SW480 (cell line): ENCODE measurements at regions not wholly inside any gene's neighbourhood (a gene's known extent, or its start where the extent isn't known, plus 50 kb on each side); places are given as distances from the start of the nearest gene placed in this dataset.
"Not testable (repeated sequence)": the region's sequence is repeated elsewhere in the genome, so short reads cannot be mapped to it uniquely, and the experiment has no call there.

Experiments used
- DNase-seq: peaks from one replicate; pipeline ENCODE4 v3.0.0-alpha.2; 2016; ENCODE audit warnings: low spot score

DNA sequence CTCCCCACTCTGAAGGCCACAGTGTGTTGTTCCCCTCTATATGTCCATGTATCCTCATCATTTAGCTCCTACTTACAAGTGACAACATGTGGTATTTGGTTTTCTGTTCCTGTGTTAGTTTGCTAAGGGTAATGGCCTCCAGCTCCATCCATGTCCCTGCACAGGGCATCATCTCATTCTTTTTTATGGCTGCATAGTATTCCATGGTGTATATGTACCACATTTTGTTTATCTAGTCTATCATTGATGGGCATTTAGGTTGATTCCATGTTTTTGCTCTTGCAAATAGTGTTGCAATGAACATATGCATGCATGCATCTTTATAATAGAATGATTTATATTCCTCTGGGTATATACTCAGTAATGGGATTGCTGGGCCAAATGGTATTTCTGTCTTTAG lies 135.8 kb upstream of the ELL2 start:
- not testable (repeated sequence) for DNase-seq

DNA sequence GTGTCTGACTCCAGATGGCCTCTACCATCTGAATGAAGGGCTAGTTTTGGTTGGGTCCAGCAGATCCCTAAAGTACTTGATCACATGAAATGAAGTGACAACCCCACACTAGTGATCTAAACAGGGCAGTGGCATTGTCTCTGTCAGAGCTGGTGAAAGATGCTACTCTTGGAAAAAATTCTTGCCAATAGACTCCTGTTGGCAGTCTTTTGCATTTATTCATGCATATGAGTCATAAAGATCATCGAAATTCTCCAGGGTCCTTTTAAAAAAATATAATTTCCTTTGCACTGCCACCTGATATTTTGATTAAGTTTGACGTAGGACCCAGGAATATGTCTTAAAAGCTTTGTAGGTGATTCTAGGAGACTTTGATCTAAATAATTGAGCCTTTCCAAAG lies 135.1 kb upstream of the ELL2 start:
- DNase-seq = no peak

DNA sequence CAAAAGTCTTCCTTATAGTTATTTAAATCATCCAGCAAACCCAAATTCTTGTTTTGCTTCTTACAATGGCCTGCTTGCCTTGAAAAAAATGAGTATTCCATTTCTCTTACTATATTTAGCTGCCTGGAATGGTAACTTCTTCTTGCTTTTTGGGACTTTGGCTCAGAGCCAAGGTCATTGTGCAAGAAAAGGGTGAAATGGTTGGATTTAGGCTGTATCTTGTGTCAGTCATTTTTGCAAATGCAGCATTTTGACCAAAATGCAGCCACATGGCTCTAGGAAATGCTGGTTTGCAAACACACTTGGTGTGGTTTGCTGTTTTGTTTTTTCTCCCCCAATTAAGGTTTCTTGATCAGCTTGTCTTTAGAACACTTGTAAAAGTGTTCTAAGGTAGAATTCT lies 133.3 kb upstream of the ELL2 start:
- DNase-seq = no peak

DNA sequence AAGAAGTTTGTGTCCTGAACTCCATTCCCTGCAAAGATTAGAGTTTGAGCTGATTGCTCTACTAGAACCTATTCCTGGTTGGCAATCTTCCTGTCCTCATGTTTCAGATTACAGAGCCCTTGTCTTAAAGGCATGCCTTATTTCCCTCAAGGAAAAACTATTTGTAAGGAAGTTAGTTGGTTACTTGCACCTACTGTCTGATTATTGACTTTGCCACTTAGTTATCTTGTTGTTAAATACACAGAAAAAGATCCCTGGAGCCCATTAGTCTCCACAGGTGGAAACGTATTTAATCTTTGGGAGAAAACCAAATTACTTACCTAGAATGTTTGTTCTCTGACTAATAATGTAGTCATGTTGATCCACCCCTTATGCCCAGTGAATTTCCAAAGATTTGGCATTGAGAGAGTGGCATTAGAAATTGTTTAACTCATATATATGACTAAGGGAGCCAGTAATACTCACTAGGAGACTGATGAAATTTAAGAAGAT lies 132.3 kb upstream of the ELL2 start:
- peak; percentile 16 for DNase-seq

DNA sequence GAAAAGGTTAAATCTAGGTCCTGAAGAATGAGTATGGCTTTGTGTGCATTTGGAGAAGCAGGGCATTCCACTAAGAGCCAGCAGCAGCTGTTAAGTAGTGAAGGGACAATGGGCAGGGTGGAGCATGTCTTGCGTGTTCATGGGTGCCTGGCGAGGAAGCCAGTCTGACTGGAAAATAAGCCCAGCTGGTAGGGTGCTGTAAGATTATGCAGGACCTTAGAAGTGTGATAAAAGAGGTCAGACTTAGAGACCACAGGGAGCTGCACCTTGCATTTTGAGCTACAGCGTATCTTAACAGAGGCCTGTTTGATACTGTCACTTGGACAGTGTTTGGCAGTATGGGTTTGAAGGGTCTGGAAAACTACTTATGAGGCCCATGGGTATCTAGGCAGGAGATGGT lies 131.7 kb upstream of the ELL2 start:
- no peak for DNase-seq

DNA sequence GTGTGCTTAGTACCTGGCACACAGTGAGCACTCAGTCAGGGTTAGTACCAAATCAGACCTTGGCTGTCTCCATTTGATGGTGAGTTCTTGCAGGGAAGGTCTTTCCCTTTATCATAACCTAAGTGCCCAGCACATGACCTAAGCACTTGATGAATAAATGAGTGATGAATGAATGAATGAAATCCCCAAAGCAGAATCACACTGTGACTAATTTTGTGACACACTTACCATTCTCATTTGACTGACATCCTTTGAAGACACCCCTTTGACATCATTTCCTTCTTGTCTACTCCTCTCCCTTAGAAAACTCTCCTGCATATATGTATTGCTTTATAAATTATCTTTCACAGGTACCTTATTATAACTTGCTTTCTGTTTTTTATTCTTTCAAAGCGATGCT lies 130.2 kb upstream of the ELL2 start:
- no peak for DNase-seq

DNA sequence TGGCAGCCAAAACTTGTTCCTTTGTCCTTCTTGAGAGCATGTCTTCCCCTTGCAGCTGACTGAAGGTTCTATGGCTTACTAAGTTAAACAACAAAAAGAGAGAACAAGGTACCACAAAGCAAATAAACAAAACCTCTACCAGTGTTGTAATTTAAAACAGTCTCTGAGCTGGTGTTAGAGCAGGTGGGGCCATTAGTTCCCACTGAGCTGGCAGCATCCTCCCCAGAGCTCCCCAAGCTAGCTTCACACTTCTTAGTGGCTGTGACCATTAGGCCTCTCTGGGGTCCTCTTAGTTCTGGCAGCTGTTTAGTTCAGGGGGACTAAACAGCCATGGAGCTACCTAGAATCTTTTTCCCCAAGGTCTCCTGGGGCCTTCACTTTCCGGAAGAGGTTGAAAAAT lies 128.6 kb upstream of the ELL2 start:
- DNase-seq = no peak

DNA sequence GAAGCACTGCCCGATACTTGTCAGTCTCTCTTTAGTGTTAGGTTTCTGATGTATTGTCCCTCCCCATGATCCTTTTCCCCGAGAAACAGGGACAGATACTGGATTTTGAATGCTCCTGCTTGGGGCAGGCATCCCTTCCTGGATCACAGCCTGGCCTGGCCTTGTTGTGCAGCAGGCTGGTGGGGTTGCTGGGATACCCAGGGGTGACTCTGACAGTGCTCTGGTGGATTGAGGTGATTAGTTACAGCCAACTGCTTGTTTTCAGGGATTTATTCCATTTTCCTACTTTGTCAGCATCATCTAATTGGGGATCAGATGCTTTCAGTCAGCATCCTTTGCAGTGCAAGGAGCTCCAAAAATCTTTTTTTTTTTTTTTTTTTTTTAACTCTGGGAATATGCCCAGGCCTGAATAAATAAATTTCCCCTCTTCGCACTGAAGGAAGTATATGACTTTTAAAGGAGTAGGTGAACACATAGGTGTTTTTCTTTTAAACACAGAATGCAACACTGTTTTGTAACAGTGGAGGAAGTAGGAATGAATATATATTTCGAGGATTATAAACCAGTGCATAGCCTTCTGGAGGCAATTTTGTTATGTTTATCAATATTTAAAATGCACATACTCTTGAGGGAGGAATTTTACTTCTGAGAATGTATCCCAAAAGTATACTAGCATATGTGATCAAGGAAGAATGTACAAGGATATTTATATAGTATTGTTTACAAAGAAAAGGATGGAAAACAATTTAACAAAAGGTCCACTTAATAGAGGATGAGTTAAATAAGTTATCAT lies 127.3 kb upstream of the ELL2 start:
- DNase-seq = no peak

DNA sequence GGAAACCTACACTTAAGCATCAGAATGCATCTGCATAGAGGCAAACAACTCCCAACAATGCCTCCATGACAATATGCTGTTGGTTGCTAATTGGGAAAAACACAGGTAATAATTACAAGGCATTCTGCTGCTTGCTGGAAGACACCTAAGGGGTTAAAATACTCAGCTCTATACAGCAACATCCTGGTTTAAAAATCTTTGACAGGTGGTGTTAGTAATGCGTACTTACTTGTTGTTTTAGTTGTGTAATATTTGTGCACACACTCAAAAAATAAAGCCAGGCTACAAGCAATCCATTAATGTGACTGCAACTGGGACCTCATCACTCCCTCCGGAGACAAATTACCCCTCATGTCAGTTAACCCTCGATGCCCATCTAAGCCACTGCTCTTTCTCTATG lies 126.3 kb upstream of the ELL2 start:
- DNase-seq = no peak

DNA sequence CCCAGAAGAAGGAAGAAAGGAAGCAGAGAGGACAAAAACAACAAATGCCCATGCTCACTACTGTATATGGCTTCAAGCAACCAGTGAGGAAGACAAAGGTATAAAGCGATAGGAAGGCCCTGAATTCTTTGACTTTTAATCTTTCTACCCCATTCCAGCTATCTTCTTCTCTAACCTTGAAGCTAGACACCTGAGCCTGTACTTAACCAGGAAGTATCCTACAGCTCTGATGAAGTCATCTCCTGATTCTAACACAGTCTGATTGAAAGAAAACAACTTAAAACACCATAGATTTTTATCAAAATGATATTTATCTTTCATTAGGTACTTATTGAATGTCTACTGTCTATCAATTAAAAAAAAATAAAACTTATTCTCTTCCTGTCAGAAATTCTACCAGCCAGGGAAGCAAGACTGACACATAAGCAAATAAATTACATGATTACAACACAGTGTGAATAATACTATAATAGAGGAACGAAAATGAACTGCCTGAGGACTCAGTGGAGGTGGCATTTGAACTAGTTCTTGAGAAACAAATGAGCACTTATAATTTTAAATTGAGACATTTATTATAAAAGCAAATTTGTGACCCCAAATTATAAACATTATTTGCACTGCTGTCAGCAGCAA lies 123.3 kb upstream of the ELL2 start:
- DNase-seq = no peak

DNA sequence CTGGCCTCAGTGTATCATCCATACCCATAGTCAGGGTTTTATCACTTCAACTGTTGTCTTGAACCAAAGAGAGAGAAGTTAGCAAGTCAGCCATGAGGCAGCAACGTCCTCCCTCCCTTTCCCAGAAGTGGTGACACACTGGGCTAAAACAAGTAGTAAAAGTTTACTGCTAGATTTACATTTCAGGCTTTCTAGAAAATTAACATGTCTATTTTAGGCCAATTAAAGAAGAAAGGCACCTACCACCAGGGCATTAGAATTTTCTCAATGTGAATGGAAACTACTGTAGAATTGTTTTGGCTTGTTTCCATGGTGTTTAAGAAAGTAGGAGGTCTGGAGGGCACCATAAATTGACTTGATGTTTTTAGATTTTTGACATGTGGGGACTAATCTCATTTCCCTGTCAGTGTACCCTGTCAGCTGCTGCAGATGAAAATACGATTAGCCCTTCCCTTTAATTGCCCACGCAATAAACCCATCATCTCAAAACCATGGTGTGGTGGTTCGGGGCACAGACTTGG lies 121.8 kb upstream of the ELL2 start:
- no peak for DNase-seq

DNA sequence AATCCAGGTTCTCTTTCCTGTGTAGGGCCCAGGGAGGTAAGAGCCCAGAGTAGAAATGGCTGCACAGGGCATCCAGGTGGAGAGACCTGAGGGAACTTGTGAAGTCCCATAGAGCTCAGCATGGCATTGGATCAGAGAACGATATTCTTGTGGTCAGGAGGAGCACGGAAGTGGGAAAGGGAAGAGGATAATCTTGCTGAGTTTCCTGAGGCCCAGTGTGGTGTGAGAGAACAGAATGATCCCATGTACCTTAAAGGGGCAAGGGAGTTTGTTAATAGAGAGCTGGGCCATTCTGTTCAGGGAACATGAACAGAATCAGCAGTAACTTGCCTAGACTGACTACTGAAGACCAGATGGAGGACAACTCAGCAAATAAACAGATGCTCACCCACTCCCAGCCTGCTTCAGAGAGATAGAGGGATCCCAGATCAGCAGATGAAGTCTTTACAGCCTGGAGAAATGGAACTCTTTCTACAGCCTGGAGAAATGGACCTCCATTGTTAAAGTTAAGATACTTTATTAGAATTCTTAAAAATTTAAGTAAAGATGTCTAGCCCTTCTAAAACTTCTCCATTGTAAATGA lies 119.7 kb upstream of the ELL2 start:
- DNase-seq = no peak

DNA sequence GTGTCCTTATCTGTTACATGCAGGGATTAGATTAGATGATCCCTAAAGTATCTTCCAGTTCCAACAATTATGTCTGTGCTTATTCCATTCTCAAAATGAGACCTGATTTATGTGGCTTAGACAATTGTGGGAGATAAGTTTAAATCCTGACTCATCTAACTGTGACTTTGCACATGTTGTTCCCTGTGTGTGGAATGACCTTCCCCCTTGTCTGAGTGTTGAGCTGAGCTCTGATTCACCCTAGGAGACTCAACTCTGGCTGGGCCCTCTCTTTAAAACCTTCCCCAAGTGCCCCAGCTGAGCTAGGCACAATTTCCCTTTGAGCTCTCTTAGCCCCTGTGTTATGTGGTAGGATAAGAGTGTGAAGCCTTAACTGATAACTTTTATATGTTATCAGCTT lies 118.9 kb upstream of the ELL2 start:
- DNase-seq = no peak

DNA sequence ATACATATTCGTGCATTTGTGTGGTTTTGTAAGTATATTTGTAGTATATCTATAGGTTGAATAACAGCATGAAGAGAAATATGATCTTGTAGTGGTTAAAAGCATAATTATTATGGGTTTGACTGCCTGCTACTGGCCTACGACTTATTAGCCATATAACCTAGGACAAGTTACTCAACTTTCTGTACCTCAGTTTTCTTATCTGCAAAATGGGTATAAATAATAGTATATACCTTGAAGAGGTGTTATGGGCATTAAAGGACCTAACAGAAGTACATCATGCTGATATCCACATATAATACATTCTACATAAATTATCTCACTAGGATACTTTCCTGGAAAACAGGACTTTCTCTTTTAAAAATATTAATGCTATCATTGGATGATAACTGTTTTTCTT lies 118.3 kb upstream of the ELL2 start:
- DNase-seq = no peak

DNA sequence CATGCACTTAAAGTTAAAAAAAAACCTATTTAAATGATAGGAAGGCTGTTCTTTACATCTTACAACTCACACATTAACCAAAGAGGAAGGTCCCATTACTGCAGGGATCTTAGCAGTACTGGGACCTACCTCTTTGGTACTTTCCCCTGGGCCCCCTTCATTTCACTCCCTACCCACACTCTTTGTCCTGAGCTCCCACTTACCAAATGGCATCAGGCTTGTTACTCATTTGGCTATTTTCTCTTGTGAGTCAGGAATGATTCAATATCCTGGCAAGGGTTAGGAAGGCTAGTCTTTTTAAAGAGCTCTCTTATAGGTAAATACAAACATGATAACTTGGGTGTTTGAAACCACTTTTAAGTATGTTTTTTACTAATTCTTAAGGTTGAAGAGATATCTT lies 117.4 kb upstream of the ELL2 start:
- DNase-seq = peak; percentile 57

DNA sequence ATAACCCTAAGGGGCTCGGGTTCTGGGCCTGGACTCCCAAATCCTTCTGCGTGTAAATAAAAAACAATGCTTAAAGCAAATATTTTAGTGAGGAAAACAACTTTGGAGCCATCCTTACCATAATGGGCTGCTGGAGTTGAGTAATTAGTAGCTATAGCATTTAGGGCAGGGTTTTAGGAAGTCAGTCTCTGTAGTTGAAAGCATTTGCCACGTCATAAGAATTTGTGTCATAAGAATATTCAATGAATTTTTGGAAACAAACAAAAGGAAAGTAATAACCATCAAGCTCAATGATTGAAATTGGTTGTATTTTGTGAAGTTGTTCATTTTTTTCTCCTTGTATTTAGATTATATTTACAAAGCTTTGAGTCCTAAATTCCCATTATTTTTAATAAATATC lies 114.8 kb upstream of the ELL2 start:
- no peak for DNase-seq

DNA sequence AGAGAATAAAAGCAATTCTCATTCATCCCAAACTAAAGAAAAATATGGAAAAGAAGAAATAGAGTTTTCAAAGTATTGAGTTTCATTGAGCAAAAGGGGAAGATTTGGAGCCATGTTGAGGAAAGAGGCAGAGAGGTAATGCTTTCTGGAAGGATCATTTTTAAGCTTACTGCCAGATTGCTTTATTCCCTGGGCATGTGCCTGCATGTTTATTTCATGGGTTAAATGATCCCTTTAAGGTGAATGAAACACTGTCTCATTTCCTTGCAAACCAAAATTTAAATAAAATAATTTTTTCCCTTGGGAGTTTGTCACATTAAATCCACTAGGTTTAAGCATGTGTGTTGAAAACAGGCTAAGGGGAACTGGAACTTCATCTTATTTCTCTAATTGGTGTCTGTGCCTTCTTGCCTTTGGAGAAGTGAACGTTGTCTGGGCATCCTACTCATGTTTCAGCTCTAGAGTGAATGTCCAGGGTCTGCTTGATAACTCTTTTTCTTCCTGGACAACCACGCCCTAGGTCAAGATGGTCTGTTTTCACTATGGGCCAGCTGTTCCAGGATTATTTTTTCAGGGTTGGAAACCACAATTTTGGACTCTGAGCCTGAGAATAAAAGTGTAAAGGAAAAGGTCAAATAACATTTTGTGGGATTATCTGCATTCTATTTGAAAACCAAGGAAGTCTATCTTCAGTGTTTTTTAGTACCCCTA lies 114.1 kb upstream of the ELL2 start:
- DNase-seq = no peak

DNA sequence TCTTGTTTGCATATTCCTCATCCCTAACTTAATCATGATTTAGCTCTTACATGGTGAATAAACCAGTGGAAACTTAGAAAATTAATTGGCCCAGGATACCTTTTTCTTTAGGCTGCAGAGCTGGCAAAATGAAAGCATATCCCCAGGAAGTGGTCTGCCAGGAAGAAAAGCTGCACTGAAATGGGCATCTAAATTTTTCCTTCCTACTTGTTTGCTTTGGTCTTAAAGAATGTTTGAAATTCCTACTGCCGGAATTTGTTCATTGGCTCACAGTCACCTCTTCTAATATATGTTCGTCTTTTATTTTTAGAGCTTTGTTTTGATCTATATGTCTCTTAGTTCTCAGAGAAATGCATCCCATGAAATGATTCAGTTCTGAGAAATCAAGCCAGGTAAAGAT lies 113.2 kb upstream of the ELL2 start:
- DNase-seq = no peak

DNA sequence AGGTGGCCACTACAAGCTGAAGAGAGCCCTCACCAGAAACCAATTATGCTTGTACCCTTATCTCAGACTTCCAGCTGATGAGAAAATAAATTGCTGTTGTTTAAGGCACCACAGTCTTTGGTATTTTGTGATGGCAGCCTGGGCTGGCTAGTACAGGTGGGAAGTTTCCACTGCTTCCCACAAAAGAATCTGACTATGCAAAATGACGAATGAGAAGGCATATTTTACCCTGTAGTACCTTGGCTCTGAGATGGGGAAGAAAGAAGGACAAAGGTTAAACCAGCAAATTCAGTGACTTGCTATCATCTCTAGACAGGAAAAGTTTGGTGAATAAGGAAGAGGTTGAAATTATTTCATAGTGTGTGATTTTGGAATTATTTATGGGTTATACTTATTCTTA lies 112.8 kb upstream of the ELL2 start:
- DNase-seq = no peak

DNA sequence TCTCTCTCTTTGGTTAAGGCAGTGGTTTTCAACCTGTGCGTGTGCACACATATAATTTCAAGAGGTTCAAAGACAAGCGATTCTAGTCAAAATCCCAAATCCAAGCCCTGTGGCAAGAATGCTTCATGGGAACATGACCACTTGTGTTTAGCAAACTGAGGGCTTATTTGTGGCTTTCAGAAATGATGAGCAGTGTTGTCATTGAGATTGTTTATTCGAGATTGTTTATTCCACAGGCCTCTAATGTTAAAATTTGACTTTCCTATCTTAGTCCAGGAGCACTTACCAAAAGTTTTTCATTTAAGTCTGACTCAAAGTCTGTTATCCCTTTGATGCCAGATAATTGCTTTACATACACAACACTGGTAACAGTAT lies 111.1 kb upstream of the ELL2 start:
- DNase-seq = no peak

DNA sequence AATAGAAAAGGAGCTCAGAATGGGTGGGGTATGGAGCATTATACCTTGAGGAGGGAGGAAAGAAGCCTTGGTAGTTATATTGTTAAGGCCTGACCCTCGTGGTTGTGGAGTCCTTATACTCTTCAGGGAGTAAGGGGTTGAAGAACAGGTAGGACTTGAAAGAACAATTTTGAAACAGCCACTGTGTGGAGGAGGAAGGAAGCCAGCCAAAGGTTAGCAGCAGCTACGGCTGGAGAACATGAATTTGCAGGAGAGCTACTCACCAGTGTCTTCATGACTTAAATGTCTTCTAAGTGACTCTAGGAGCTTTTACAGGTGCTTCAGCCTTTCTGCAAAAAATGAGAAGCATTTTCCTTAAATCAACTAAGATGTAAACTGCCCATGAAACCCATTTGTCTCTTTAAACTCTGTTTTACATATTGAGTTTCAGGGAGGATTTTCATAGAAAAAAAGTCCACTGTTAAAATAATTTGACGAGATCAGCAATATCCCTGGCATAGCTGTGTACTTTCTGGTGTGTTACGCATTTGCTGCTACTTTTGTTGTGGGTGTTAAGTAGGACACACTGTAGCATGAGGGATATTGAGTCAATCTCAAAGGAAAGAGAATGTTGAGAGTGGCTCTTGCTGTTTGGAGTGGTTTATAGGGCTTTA lies 110.6 kb upstream of the ELL2 start:
- no peak for DNase-seq

DNA sequence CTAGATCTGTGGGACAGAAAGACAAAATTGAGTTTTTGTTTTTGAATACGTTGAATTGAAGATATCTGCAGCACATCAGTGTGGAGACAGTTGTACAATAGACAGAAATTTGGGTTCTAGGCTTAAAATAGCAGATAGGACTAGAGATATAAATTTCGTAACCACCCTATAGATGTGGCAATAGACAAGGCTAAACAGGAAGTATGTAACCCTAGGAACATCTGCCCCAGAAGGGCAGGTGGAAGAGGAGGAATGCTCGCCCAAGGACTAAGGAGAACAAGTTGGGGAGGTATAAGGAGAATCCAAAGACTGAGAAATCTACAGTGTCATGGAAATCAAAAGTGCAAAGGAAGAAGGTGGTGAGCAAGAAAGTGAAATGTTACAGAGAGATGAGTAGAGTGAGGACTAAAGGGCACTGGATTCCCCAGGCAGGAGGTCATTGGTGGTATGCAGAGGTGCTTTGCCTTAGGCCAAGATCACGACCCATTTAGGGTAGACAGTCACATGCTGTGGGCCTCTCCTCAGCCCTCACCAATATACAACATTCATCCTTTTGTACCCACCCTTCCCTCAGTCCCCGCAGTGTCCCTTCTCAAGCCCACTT lies 109.1 kb upstream of the ELL2 start:
- DNase-seq = no peak
